Liver (tissue), 8 donors: ENCODE measurements at regions not wholly inside any gene's neighbourhood (a gene's known extent, or its start where the extent isn't known, plus 50 kb on each side); places are given as distances from the start of the nearest gene placed in this dataset.

Experiments
- DNase-seq: peaks from one replicate; pipeline ENCODE4 v3.0.0-alpha.2; 2017; ENCODE audit warnings: low spot score
- H3K27ac ChIP-seq, 2 donors: one replicate each; pipeline ENCODE4 v1.7.0; 2013; ENCODE audit warnings: inconsistent platforms in 2 of 2, low read length in 2 of 2, control low read depth in 1 of 2, low read depth in 1 of 2, mild to moderate bottlenecking in 1 of 2
- H3K27me3 ChIP-seq, 4 donors: one replicate each; pipeline versions ENCODE4 v1.6.1 to v1.7.0; 2013; ENCODE audit warnings: low read length in 3 of 4, inconsistent platforms in 1 of 4, mild to moderate bottlenecking in 1 of 4, moderate library complexity in 1 of 4; ENCODE audit not compliant: control insufficient read depth in 4 of 4, insufficient read depth in 4 of 4
- H3K36me3 ChIP-seq, 4 donors: one replicate each; pipeline versions ENCODE4 v1.6.1 to v1.7.0; 2013; ENCODE audit warnings: low read length in 3 of 4, mild to moderate bottlenecking in 3 of 4, low read depth in 1 of 4, moderate library complexity in 1 of 4; ENCODE audit not compliant: control insufficient read depth in 4 of 4, insufficient read depth in 3 of 4
- H3K4me1 ChIP-seq, 4 donors: one replicate each; pipeline versions ENCODE4 v1.6.1 to v1.7.0; 2013; ENCODE audit warnings: low read length in 3 of 4, mild to moderate bottlenecking in 3 of 4, moderate library complexity in 1 of 4; ENCODE audit not compliant: control insufficient read depth in 4 of 4, insufficient read depth in 4 of 4
- H3K4me3 ChIP-seq, 3 donors: one replicate each; pipeline versions ENCODE4 v1.6.1 to v1.7.0; 2013; ENCODE audit warnings: low read length in 3 of 3, control low read depth in 1 of 3, low read depth in 1 of 3, mild to moderate bottlenecking in 1 of 3
- H3K9ac ChIP-seq, 2 donors: one replicate each; pipeline ENCODE4 v1.7.0; 2013; ENCODE audit warnings: low read length in 2 of 2, mild to moderate bottlenecking in 2 of 2, moderate library complexity in 2 of 2, control low read depth in 1 of 2, low read depth in 1 of 2
- H3K9me3 ChIP-seq, 4 donors: one replicate each; pipeline versions ENCODE4 v1.6.1 to v1.7.0; 2013; ENCODE audit warnings: low read length in 3 of 4; ENCODE audit not compliant: control insufficient read depth in 4 of 4
- EGR1 ChIP-seq, 2 donors: IDR thresholded peaks; 2 replicates each; pipeline ENCODE4 v1.6.1; 2016 to 2018; ENCODE audit warnings: antibody characterized with exemption in 2 of 2, low read depth in 2 of 2
- FOXA1 ChIP-seq: IDR thresholded peaks from 2 replicates; pipeline ENCODE4 v1.6.1; 2016; ENCODE audit warnings: antibody characterized with exemption
- FOXA2 ChIP-seq: IDR thresholded peaks from 2 replicates; pipeline ENCODE4 v1.6.1; 2016; ENCODE audit warnings: antibody characterized with exemption
- GABPA ChIP-seq, 2 donors: IDR thresholded peaks in 1 of 2; conservative IDR thresholded peaks in 1 of 2; 2 replicates each; pipeline ENCODE4 v1.6.1; 2016; ENCODE audit warnings: antibody characterized with exemption in 2 of 2, mild to moderate bottlenecking in 1 of 2, moderate library complexity in 1 of 2
- HNF4A ChIP-seq, 2 donors: conservative IDR thresholded peaks; 2 replicates each; pipeline ENCODE4 v1.6.1; 2016; ENCODE audit warnings: antibody characterized with exemption in 2 of 2, mild to moderate bottlenecking in 2 of 2
- HNF4G ChIP-seq: IDR thresholded peaks from 2 replicates; pipeline ENCODE4 v1.6.1; 2016; ENCODE audit warnings: antibody characterized with exemption
- JUND ChIP-seq, 2 donors: IDR thresholded peaks; 2 replicates each; pipeline ENCODE4 v1.6.1; 2016; ENCODE audit warnings: antibody characterized with exemption in 2 of 2
- NR2F2 ChIP-seq: IDR thresholded peaks from 2 replicates; pipeline ENCODE4 v1.6.1; 2016; ENCODE audit warnings: antibody characterized with exemption
- RAD21 ChIP-seq, 2 donors: IDR thresholded peaks; 2 replicates each; pipeline ENCODE4 v1.6.1; 2016; ENCODE audit warnings: antibody characterized with exemption in 2 of 2, mild to moderate bottlenecking in 2 of 2
- RXRA ChIP-seq, 2 donors: IDR thresholded peaks; 2 replicates each; pipeline ENCODE4 v1.6.1; 2017 to 2018; ENCODE audit warnings: antibody characterized with exemption in 2 of 2, mild to moderate bottlenecking in 1 of 2
- SP1 ChIP-seq: IDR thresholded peaks from 2 replicates; pipeline ENCODE4 v1.6.1; 2018; ENCODE audit warnings: antibody characterized with exemption, mild to moderate bottlenecking
- TAF1 ChIP-seq: conservative IDR thresholded peaks from 2 replicates; pipeline ENCODE4 v1.6.1; 2016; ENCODE audit warnings: antibody characterized with exemption, mild to moderate bottlenecking
- YY1 ChIP-seq: IDR thresholded peaks from 2 replicates; pipeline ENCODE4 v1.6.1; 2016; ENCODE audit warnings: antibody characterized with exemption, mild to moderate bottlenecking
- WGBS: extraction: QIAGEN DNeasy Blood & Tissue Kit; methylation state at CpG from one replicate; pipeline ENCODE4 v1.1.7; 2013; 5-methylcytosine and 5-hydroxymethylcytosine counted together
- TF ChIP-seq, protein P1 (sequence below): IDR thresholded peaks from 2 replicates; pipeline ENCODE4 v1.6.1; 2016; ENCODE audit warnings: antibody characterized with exemption
- TF ChIP-seq, protein P2 (sequence below): IDR thresholded peaks from 2 replicates; pipeline ENCODE4 v1.6.1; 2016; ENCODE audit warnings: antibody characterized with exemption, mild to moderate bottlenecking
- TF ChIP-seq, protein P3 (sequence below): IDR thresholded peaks from 2 replicates; pipeline ENCODE4 v1.6.1; 2016; ENCODE audit warnings: antibody characterized with exemption
- TF ChIP-seq, protein P4 (sequence below): fragments of 150-350 bp; IDR thresholded peaks from 2 replicates; pipeline ENCODE4 v1.5.1; 2017; ENCODE audit warnings: improper control_type of control experiment, low read depth, low read length; ENCODE audit not compliant: missing input control
- TF ChIP-seq, protein P5 (sequence below): IDR thresholded peaks from 2 replicates; pipeline ENCODE4 v1.6.1; 2016; ENCODE audit warnings: antibody characterized with exemption
- donor health status: healthy.
- donor health status: healthy.
- donor health status: healthy.
- donor health status: healthy.
- donor health status: healthy.

DNA sequence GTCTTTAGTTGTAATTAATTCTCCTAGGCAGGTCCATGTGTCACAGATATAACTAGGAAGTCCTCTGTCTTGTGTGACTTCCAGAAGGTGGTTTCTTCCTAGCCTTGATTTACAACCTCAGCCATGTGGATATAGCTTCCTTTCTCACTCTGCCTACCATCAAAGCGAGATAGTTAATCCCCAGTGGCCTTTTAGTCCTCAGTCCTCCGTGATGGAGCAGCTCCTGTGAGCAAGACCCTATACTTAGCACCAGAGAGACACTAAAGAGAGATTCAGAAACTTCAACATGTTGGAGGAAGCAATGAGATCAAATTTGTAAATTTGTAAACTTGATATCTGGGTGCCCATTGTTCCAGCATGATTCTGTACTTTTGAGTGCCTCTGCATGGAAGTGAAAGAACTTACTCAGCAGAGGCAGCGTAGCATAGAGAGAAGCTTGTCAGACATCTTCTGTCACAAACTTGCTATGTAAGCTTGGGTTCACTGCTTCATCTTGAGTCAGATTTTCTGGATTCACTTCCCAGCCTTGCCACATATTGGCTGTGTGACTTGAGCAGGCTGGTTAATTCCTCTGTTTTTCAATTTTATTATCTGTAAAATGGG, 170.2 kb upstream of the NR3C1 start:
- no peaks in the 10 kb centered on the region for H3K27me3 ChIP-seq
- no peaks in the 10 kb centered on the region for H3K9me3 ChIP-seq
- H3K9ac ChIP-seq = no peak overlapping the region
- no peak overlapping the region for H3K4me3 ChIP-seq
- no peaks in the 10 kb centered on the region for H3K36me3 ChIP-seq
- H3K4me1 ChIP-seq = peaks cover 0 to 8% (median 4%) of the 10 kb centered on the region in 4 donors
- DNase-seq = no peak
- WGBS = 92% methylated on average over 3 of the region's 3 CpGs
- TF ChIP-seq GABPA (IDR thresholded peaks at IDR 0.05 in 1 of 2, conservative IDR thresholded peaks at IDR 0.05 in 1 of 2) = no peak
- no peak overlapping the region for H3K27ac ChIP-seq

DNA sequence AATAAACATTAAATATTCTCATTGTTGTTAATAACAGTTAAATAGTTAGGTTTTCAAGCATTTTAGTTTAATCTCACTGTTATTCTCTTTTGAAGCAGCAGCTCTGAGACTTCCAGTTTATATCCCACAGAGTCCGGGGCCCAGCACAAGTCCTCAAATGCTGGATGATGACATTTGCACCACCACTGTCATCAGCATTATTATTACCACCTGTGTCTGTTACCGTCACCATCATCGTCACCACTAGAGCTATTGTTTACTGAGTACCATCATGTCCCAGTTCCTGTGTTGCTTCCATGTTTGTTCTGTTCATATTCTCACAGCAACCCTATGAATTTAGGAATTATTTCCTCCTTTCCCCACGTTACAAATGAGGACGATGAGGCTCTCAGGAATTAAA, 169.2 kb upstream of the NR3C1 start:
- Histone ChIP-seq H3K36me3 (no peaks in the 10 kb centered on the region), H3K4me3 (no peak overlapping the region), H3K4me1 (peaks cover 0 to 8% (median 4%) of the 10 kb centered on the region in 4 donors), H3K9ac (no peak overlapping the region), H3K27ac (no peak overlapping the region), H3K9me3 (no peaks in the 10 kb centered on the region), H3K27me3 (no peaks in the 10 kb centered on the region)
- TF ChIP-seq, protein P1, sequence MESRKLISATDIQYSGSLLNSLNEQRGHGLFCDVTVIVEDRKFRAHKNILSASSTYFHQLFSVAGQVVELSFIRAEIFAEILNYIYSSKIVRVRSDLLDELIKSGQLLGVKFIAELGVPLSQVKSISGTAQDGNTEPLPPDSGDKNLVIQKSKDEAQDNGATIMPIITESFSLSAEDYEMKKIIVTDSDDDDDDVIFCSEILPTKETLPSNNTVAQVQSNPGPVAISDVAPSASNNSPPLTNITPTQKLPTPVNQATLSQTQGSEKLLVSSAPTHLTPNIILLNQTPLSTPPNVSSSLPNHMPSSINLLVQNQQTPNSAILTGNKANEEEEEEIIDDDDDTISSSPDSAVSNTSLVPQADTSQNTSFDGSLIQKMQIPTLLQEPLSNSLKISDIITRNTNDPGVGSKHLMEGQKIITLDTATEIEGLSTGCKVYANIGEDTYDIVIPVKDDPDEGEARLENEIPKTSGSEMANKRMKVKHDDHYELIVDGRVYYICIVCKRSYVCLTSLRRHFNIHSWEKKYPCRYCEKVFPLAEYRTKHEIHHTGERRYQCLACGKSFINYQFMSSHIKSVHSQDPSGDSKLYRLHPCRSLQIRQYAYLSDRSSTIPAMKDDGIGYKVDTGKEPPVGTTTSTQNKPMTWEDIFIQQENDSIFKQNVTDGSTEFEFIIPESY = no peak
- no peak for TF ChIP-seq YY1
- no peak for TF ChIP-seq HNF4G
- no peak for TF ChIP-seq RAD21 (IDR thresholded peaks at IDR 0.05)
- TF ChIP-seq RXRA (IDR thresholded peaks at IDR 0.05) = no peak
- TF ChIP-seq TAF1 = no peak
- TF ChIP-seq HNF4A (conservative IDR thresholded peaks at IDR 0.05) = no peak
- no peak for TF ChIP-seq FOXA2
- TF ChIP-seq, protein P2, sequence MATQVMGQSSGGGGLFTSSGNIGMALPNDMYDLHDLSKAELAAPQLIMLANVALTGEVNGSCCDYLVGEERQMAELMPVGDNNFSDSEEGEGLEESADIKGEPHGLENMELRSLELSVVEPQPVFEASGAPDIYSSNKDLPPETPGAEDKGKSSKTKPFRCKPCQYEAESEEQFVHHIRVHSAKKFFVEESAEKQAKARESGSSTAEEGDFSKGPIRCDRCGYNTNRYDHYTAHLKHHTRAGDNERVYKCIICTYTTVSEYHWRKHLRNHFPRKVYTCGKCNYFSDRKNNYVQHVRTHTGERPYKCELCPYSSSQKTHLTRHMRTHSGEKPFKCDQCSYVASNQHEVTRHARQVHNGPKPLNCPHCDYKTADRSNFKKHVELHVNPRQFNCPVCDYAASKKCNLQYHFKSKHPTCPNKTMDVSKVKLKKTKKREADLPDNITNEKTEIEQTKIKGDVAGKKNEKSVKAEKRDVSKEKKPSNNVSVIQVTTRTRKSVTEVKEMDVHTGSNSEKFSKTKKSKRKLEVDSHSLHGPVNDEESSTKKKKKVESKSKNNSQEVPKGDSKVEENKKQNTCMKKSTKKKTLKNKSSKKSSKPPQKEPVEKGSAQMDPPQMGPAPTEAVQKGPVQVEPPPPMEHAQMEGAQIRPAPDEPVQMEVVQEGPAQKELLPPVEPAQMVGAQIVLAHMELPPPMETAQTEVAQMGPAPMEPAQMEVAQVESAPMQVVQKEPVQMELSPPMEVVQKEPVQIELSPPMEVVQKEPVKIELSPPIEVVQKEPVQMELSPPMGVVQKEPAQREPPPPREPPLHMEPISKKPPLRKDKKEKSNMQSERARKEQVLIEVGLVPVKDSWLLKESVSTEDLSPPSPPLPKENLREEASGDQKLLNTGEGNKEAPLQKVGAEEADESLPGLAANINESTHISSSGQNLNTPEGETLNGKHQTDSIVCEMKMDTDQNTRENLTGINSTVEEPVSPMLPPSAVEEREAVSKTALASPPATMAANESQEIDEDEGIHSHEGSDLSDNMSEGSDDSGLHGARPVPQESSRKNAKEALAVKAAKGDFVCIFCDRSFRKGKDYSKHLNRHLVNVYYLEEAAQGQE = no peak
- TF ChIP-seq EGR1 (IDR thresholded peaks at IDR 0.05; ENCODE audit: low read depth in 2 of 2) = no peak
- TF ChIP-seq, protein P3, sequence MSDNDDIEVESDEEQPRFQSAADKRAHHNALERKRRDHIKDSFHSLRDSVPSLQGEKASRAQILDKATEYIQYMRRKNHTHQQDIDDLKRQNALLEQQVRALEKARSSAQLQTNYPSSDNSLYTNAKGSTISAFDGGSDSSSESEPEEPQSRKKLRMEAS = no peak
- TF ChIP-seq NR2F2 = no peak
- TF ChIP-seq, protein P4, sequence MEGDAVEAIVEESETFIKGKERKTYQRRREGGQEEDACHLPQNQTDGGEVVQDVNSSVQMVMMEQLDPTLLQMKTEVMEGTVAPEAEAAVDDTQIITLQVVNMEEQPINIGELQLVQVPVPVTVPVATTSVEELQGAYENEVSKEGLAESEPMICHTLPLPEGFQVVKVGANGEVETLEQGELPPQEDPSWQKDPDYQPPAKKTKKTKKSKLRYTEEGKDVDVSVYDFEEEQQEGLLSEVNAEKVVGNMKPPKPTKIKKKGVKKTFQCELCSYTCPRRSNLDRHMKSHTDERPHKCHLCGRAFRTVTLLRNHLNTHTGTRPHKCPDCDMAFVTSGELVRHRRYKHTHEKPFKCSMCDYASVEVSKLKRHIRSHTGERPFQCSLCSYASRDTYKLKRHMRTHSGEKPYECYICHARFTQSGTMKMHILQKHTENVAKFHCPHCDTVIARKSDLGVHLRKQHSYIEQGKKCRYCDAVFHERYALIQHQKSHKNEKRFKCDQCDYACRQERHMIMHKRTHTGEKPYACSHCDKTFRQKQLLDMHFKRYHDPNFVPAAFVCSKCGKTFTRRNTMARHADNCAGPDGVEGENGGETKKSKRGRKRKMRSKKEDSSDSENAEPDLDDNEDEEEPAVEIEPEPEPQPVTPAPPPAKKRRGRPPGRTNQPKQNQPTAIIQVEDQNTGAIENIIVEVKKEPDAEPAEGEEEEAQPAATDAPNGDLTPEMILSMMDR = no peak
- TF ChIP-seq FOXA1 = no peak
- no peak for TF ChIP-seq JUND (IDR thresholded peaks at IDR 0.05)
- TF ChIP-seq SP1 = no peak
- no peak for TF ChIP-seq GABPA (IDR thresholded peaks at IDR 0.05 in 1 of 2, conservative IDR thresholded peaks at IDR 0.05 in 1 of 2)
- TF ChIP-seq, protein P5, sequence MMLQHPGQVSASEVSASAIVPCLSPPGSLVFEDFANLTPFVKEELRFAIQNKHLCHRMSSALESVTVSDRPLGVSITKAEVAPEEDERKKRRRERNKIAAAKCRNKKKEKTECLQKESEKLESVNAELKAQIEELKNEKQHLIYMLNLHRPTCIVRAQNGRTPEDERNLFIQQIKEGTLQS = no peak
- WGBS = 90% methylated on average over 5 of the region's 5 CpGs
- DNase-seq = no peak
